Spinal cord (tissue), 9 donors: ENCODE measurements at regions not wholly inside any gene's neighbourhood (a gene's known extent, or its start where the extent isn't known, plus 50 kb on each side); places are given as distances from the start of the nearest gene placed in this dataset.

Experiments
- DNase-seq, 6 donors: peaks; one replicate each; pipeline versions ENCODE4 v3.0.0 to v3.0.0-alpha.2; 2013 to 2015; ENCODE audit warnings: low spot score in 6 of 6, low read depth in 4 of 6
- H3K27ac ChIP-seq: one replicate; pipeline ENCODE4 v1.5.1; 2013; ENCODE audit warnings: low read depth, low read length, control low read depth
- H3K27me3 ChIP-seq: one replicate; pipeline ENCODE4 v1.6.1; 2013; ENCODE audit warnings: low read length; ENCODE audit not compliant: control insufficient read depth, insufficient read depth
- H3K36me3 ChIP-seq: one replicate; pipeline ENCODE4 v1.6.1; 2013; ENCODE audit warnings: low read length; ENCODE audit not compliant: control insufficient read depth, insufficient read depth
- H3K4me1 ChIP-seq: one replicate; pipeline ENCODE4 v1.6.1; 2013; ENCODE audit warnings: low read length; ENCODE audit not compliant: control insufficient read depth, insufficient read depth
- H3K4me3 ChIP-seq: one replicate; pipeline ENCODE4 v1.5.1; 2013; ENCODE audit warnings: low read depth, low read length, control low read depth
- H3K9me3 ChIP-seq: one replicate; pipeline ENCODE4 v1.6.1; 2013; ENCODE audit warnings: low read length; ENCODE audit not compliant: control insufficient read depth, insufficient read depth
- WGBS: methylation state at CpG from one replicate; pipeline ENCODE4 v1.1.5; 2013; ENCODE audit warnings: missing lambda C conversion rate; ENCODE audit not compliant: insufficient coverage; 5-methylcytosine and 5-hydroxymethylcytosine counted together
- donor health status: healthy.

DNA sequence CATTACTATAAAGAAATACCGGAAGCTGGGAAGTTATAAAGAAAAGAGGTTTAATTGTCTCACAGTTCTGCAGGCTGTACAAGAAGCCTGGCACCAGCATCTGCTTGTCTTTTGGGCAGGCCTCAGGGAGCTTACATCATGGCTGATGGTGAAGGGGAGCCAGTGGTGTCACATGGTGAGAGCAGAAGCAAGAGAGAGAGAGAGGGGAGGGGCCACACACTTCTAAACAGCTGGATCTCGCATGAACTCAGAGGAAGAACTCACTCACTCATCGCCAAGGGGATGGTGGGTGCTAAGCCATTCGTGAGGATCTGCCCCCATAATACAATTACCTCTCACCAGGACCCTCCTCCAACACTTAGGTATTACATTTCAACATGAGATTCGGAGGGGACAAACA lies 51.8 kb upstream of the ANKRD34C start:
- H3K27me3 ChIP-seq = no peaks in the 10 kb centered on the region
- no peaks in the 10 kb centered on the region for H3K36me3 ChIP-seq
- WGBS = no CpG with 5 or more reads among the region's 5 CpGs
- H3K4me1 ChIP-seq = no peaks in the 10 kb centered on the region
- no peak for DNase-seq
- peaks cover 2% of the 10 kb centered on the region for H3K9me3 ChIP-seq
- no peak overlapping the region for H3K4me3 ChIP-seq
- no peak overlapping the region for H3K27ac ChIP-seq

- H3K9me3 ChIP-seq = no peaks in the 10 kb centered on the region
- no peaks in the 10 kb centered on the region for H3K36me3 ChIP-seq
- peak in 3 of 6 donors; percentile 10 to 85 (median 11) for DNase-seq
- H3K4me3 ChIP-seq = no peak overlapping the region
- 0% methylated on average over 1 of the region's 2 CpGs for WGBS
- H3K27ac ChIP-seq = no peak overlapping the region
- no peaks in the 10 kb centered on the region for H3K27me3 ChIP-seq
- H3K4me1 ChIP-seq = peaks cover 7% of the 10 kb centered on the region
Measured at GRCh38 chr15:79222808-79223207, 59.7 kb upstream of the ANKRD34C start.

GRCh38 chr15:79221696-79222095 lies 60.8 kb upstream of the ANKRD34C start:
- WGBS = 62% methylated on average over 2 of the region's 2 CpGs
- H3K9me3 ChIP-seq = no peaks in the 10 kb centered on the region
- no peak for DNase-seq

DNA sequence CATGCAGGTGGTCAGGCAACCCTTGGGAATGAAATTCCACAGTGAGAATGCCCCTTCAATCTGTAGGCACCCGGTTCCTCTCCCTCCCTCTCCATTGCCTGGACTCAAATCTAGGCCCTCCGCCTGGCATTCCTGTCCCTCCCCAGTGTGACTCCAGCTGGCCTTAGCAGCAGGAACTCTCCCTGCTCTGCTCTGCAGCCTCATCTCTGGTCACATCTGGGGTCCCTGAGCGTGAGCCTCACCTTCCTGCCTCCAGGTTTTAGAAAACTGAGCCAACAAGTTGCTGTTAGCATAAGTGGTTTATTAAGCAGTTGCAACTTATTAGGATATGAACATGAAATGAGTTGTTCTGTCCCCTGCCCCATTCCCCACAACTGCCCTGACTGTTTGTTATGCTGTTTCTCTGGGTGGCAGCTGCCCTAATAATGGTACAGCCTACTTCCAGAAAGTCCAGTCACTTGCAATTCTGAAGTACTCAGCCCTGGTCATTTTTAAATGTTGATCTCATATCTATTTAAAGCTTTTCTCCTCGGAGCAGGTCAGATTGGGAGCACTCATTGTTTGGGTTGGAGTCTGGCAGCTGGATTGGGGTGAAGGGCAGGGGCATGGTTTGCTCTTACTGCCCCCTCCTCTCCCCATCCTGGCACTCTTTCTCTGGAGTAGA lies 63.0 kb upstream of the ANKRD34C start:
- Histone ChIP-seq H3K27me3 (no peaks in the 10 kb centered on the region), H3K9me3 (no peaks in the 10 kb centered on the region), H3K36me3 (no peaks in the 10 kb centered on the region), H3K4me3 (no peak overlapping the region), H3K4me1 (peaks cover 7% of the 10 kb centered on the region), H3K27ac (no peak overlapping the region)
- WGBS = 83% methylated on average over 2 of the region's 4 CpGs
- DNase-seq = no peak

More at GRCh38 chr15:79221696-79222095, 60.8 kb upstream of the ANKRD34C start:
- no peaks in the 10 kb centered on the region for H3K27me3 ChIP-seq
- no peaks in the 10 kb centered on the region for H3K36me3 ChIP-seq
- no peak overlapping the region for H3K27ac ChIP-seq
- H3K4me3 ChIP-seq = no peak overlapping the region
- H3K4me1 ChIP-seq = peaks cover 7% of the 10 kb centered on the region

- H3K4me1 ChIP-seq = peaks cover 7% of the 10 kb centered on the region
- no peak for DNase-seq
- H3K27me3 ChIP-seq = no peaks in the 10 kb centered on the region
- no peak overlapping the region for H3K27ac ChIP-seq
- no peak overlapping the region for H3K4me3 ChIP-seq
- no peaks in the 10 kb centered on the region for H3K36me3 ChIP-seq
- no peaks in the 10 kb centered on the region for H3K9me3 ChIP-seq
- 70% methylated on average over 3 of the region's 5 CpGs for WGBS
Measured at GRCh38 chr15:79218588-79219200, 63.8 kb upstream of the ANKRD34C start.

DNA sequence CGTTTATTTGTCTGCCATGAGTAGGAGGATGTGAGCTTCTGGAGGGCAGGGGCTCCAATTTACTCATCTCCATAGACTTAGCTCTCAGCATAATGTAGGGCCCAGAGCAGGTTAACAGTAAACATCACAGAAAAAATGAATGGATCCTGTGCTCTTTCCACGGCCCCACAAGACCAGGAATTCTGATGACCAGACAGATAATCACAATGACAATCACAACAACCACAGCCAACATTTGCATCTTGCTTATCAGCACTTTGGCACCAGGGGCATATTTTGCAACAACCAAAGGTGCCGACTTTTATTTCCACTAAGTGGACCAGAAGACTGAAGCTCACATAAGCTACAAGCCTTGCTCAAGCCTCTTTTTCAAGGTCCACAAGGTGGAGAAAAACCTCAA lies 68.9 kb upstream of the ANKRD34C start:
- Histone ChIP-seq H3K9me3 (no peaks in the 10 kb centered on the region), H3K4me1 (no peaks in the 10 kb centered on the region), H3K27ac (no peak overlapping the region), H3K27me3 (no peaks in the 10 kb centered on the region), H3K36me3 (no peaks in the 10 kb centered on the region), H3K4me3 (no peak overlapping the region)
- no peak for DNase-seq
- 90% methylated on average over 2 of the region's 3 CpGs for WGBS

GRCh38 chr15:79212589-79213157 lies 69.8 kb upstream of the ANKRD34C start:
- 70% methylated on average over 11 of the region's 11 CpGs for WGBS
- no peak for DNase-seq
- no peak overlapping the region for H3K4me3 ChIP-seq
- no peaks in the 10 kb centered on the region for H3K4me1 ChIP-seq
- H3K27ac ChIP-seq = no peak overlapping the region
- H3K36me3 ChIP-seq = no peaks in the 10 kb centered on the region
- no peaks in the 10 kb centered on the region for H3K9me3 ChIP-seq
- no peaks in the 10 kb centered on the region for H3K27me3 ChIP-seq

DNA sequence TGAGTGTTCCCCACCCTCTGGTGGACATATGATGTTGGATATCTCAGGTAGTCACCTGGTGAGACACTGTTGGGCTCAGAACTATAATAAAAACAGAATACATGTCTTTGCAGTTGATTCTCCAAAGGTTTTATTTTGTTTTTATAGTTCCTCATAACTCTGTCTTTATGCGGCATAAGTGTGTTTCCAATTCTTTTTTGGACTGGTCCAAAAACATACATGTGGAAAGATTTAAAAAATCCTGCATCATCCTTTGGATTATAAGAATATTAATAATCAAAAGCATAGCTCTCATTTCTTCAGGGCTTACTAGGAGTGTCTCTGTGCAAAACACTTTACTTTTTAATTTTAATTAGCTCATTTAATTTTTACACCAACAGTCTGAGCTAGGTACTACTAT lies 71.0 kb upstream of the ANKRD34C start:
- H3K4me3 ChIP-seq = no peak overlapping the region
- DNase-seq = no peak

GRCh38 chr15:79209690-79210089 lies 72.8 kb upstream of the ANKRD34C start:
- peaks cover 6% of the 10 kb centered on the region for H3K4me1 ChIP-seq
- DNase-seq = no peak
- H3K4me3 ChIP-seq = no peak overlapping the region
- no peaks in the 10 kb centered on the region for H3K9me3 ChIP-seq
- H3K27ac ChIP-seq = no peak overlapping the region
- 4% methylated on average over 11 of the region's 17 CpGs for WGBS
- no peaks in the 10 kb centered on the region for H3K27me3 ChIP-seq
- no peaks in the 10 kb centered on the region for H3K36me3 ChIP-seq

More for the DNA sequence above, 71.0 kb upstream of the ANKRD34C start:
- no peaks in the 10 kb centered on the region for H3K9me3 ChIP-seq
- no peaks in the 10 kb centered on the region for H3K36me3 ChIP-seq
- WGBS = no CpG with 5 or more reads among the region's 1 CpG
- no peak overlapping the region for H3K27ac ChIP-seq
- H3K27me3 ChIP-seq = no peaks in the 10 kb centered on the region
- H3K4me1 ChIP-seq = no peaks in the 10 kb centered on the region

DNA sequence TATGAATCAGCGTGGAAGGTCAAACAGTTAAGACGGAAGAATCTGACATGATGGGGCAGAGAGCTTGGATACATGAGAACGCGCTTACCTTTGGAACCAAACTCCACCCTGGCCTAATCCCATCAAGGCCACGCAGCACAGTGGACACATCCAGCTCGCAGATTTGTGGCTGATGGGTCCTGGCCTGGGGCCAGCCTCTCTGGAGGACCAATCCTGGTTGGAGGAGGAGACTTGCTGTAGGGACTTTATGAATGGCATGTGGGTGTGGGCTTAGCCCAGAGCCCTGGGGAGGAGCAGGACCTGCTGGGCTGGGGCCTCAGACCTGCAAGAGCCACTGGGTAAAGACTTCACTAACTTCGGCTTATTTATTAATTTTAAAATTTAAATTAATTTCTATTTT lies 73.4 kb upstream of the ANKRD34C start:
- H3K27me3 ChIP-seq = no peaks in the 10 kb centered on the region

More for the DNA sequence above, 73.4 kb upstream of the ANKRD34C start:
- H3K9me3 ChIP-seq = no peaks in the 10 kb centered on the region
- H3K4me3 ChIP-seq = no peak overlapping the region
- WGBS = 93% methylated on average over 5 of the region's 7 CpGs
- no peak for DNase-seq
- no peak overlapping the region for H3K27ac ChIP-seq
- no peaks in the 10 kb centered on the region for H3K36me3 ChIP-seq
- H3K4me1 ChIP-seq = peaks cover 7% of the 10 kb centered on the region
